ENCODE measurements at regions not wholly inside any gene's neighbourhood (a gene's known extent, or its start where the extent isn't known, plus 50 kb on each side); places are given as distances from the start of the nearest gene placed in this dataset.

GRCh38 chr10:4001811-4002210 lies 216.8 kb upstream of the KLF6 start:
- no peaks in the 10 kb centered on the region for H3K27me3 ChIP-seq (ENCODE audit: control insufficient read depth, insufficient read depth, low read length)
- DNase-seq, result peak; percentile 25
- no peaks in the 10 kb centered on the region for H3K36me3 ChIP-seq (ENCODE audit: control insufficient read depth, insufficient read depth, low read length)
- H3K4me3 ChIP-seq (ENCODE audit: low read length), result no peak overlapping the region
- no CpG with 5 or more reads among the region's 2 CpGs for WGBS (ENCODE audit: insufficient coverage)
- H3K4me1 ChIP-seq (ENCODE audit: control insufficient read depth, insufficient read depth, low read length), result peaks cover 8% of the 10 kb centered on the region
- H3K27ac ChIP-seq (ENCODE audit: low read length), result no peak overlapping the region
- no peaks in the 10 kb centered on the region for H3K9me3 ChIP-seq (replicated peaks; ENCODE audit: control insufficient read depth, low read depth, low read length)

GRCh38 chr10:3999642-4000041 lies 214.6 kb upstream of the KLF6 start:
- WGBS (ENCODE audit: insufficient coverage), result no CpG with 5 or more reads among the region's 2 CpGs
- Histone ChIP-seq H3K36me3 (ENCODE audit: control insufficient read depth, insufficient read depth, low read length) (no peaks in the 10 kb centered on the region), H3K4me1 (ENCODE audit: control insufficient read depth, insufficient read depth, low read length) (peaks cover 5% of the 10 kb centered on the region), H3K4me3 (ENCODE audit: low read length) (no peak overlapping the region), H3K27me3 (ENCODE audit: control insufficient read depth, insufficient read depth, low read length) (no peaks in the 10 kb centered on the region), H3K27ac (ENCODE audit: low read length) (no peak overlapping the region), H3K9me3 (replicated peaks; ENCODE audit: control insufficient read depth, low read depth, low read length) (no peaks in the 10 kb centered on the region)
- DNase-seq, result no peak

GRCh38 chr10:3996697-3997096 lies 211.7 kb upstream of the KLF6 start:
- 100% methylated on average over 1 of the region's 4 CpGs for WGBS (ENCODE audit: insufficient coverage)
- no peaks in the 10 kb centered on the region for H3K27me3 ChIP-seq (ENCODE audit: control insufficient read depth, insufficient read depth, low read length)
- H3K4me3 ChIP-seq (ENCODE audit: low read length), result no peak overlapping the region
- no peaks in the 10 kb centered on the region for H3K9me3 ChIP-seq (replicated peaks; ENCODE audit: control insufficient read depth, low read depth, low read length)
- no peak for DNase-seq
- H3K4me1 ChIP-seq (ENCODE audit: control insufficient read depth, insufficient read depth, low read length), result no peaks in the 10 kb centered on the region
- H3K36me3 ChIP-seq (ENCODE audit: control insufficient read depth, insufficient read depth, low read length), result no peaks in the 10 kb centered on the region
- H3K27ac ChIP-seq (ENCODE audit: low read length), result no peak overlapping the region

GRCh38 chr10:3995302-3996210 lies 210.5 kb upstream of the KLF6 start:
- WGBS (ENCODE audit: insufficient coverage), result 65% methylated on average over 2 of the region's 8 CpGs

GRCh38 chr10:3992382-3993178 lies 207.6 kb upstream of the KLF6 start:
- Histone ChIP-seq H3K4me3 (ENCODE audit: low read length) (no peak overlapping the region), H3K36me3 (ENCODE audit: control insufficient read depth, insufficient read depth, low read length) (no peaks in the 10 kb centered on the region), H3K27me3 (ENCODE audit: control insufficient read depth, insufficient read depth, low read length) (no peaks in the 10 kb centered on the region), H3K9me3 (replicated peaks; ENCODE audit: control insufficient read depth, low read depth, low read length) (no peaks in the 10 kb centered on the region), H3K4me1 (ENCODE audit: control insufficient read depth, insufficient read depth, low read length) (no peaks in the 10 kb centered on the region), H3K27ac (ENCODE audit: low read length) (no peak overlapping the region)
- 63% methylated on average over 16 of the region's 16 CpGs for WGBS (ENCODE audit: insufficient coverage)
- DNase-seq, result no peak

More at GRCh38 chr10:3995302-3996210, 210.5 kb upstream of the KLF6 start:
- no peaks in the 10 kb centered on the region for H3K36me3 ChIP-seq (ENCODE audit: control insufficient read depth, insufficient read depth, low read length)
- no peak overlapping the region for H3K4me3 ChIP-seq (ENCODE audit: low read length)
- H3K27me3 ChIP-seq (ENCODE audit: control insufficient read depth, insufficient read depth, low read length), result no peaks in the 10 kb centered on the region
- peak; percentile 48 for DNase-seq
- no peak overlapping the region for H3K27ac ChIP-seq (ENCODE audit: low read length)
- no peaks in the 10 kb centered on the region for H3K9me3 ChIP-seq (replicated peaks; ENCODE audit: control insufficient read depth, low read depth, low read length)
- H3K4me1 ChIP-seq (ENCODE audit: control insufficient read depth, insufficient read depth, low read length), result no peaks in the 10 kb centered on the region

GRCh38 chr10:3990307-3990706 lies 205.3 kb upstream of the KLF6 start:
- DNase-seq, result no peak
- Histone ChIP-seq H3K4me1 (ENCODE audit: control insufficient read depth, insufficient read depth, low read length) (no peaks in the 10 kb centered on the region), H3K36me3 (ENCODE audit: control insufficient read depth, insufficient read depth, low read length) (no peaks in the 10 kb centered on the region), H3K27ac (ENCODE audit: low read length) (no peak overlapping the region), H3K27me3 (ENCODE audit: control insufficient read depth, insufficient read depth, low read length) (no peaks in the 10 kb centered on the region), H3K4me3 (ENCODE audit: low read length) (no peak overlapping the region), H3K9me3 (replicated peaks; ENCODE audit: control insufficient read depth, low read depth, low read length) (no peaks in the 10 kb centered on the region)
- WGBS (ENCODE audit: insufficient coverage), result 84% methylated on average over 5 of the region's 5 CpGs

GRCh38 chr10:3987143-3987974 lies 202.3 kb upstream of the KLF6 start:
- 60% methylated on average over 2 of the region's 9 CpGs for WGBS (ENCODE audit: insufficient coverage)
- Histone ChIP-seq H3K27ac (ENCODE audit: low read length) (no peak overlapping the region), H3K9me3 (replicated peaks; ENCODE audit: control insufficient read depth, low read depth, low read length) (no peaks in the 10 kb centered on the region), H3K4me3 (ENCODE audit: low read length) (no peak overlapping the region), H3K27me3 (ENCODE audit: control insufficient read depth, insufficient read depth, low read length) (no peaks in the 10 kb centered on the region), H3K4me1 (ENCODE audit: control insufficient read depth, insufficient read depth, low read length) (no peaks in the 10 kb centered on the region), H3K36me3 (ENCODE audit: control insufficient read depth, insufficient read depth, low read length) (no peaks in the 10 kb centered on the region)
- no peak for DNase-seq

GRCh38 chr10:3986493-3987142 lies 201.6 kb upstream of the KLF6 start:
- H3K27me3 ChIP-seq (ENCODE audit: control insufficient read depth, insufficient read depth, low read length), result no peaks in the 10 kb centered on the region
- peak; percentile 53 for DNase-seq
- no peaks in the 10 kb centered on the region for H3K9me3 ChIP-seq (replicated peaks; ENCODE audit: control insufficient read depth, low read depth, low read length)
- H3K27ac ChIP-seq (ENCODE audit: low read length), result no peak overlapping the region
- no peaks in the 10 kb centered on the region for H3K36me3 ChIP-seq (ENCODE audit: control insufficient read depth, insufficient read depth, low read length)
- no peak overlapping the region for H3K4me3 ChIP-seq (ENCODE audit: low read length)
- H3K4me1 ChIP-seq (ENCODE audit: control insufficient read depth, insufficient read depth, low read length), result no peaks in the 10 kb centered on the region
- WGBS (ENCODE audit: insufficient coverage), result 92% methylated on average over 2 of the region's 10 CpGs

GRCh38 chr10:3982746-3983442 lies 197.9 kb upstream of the KLF6 start:
- no peak for DNase-seq
- no peak overlapping the region for H3K27ac ChIP-seq (ENCODE audit: low read length)
- no peaks in the 10 kb centered on the region for H3K36me3 ChIP-seq (ENCODE audit: control insufficient read depth, insufficient read depth, low read length)
- H3K4me3 ChIP-seq (ENCODE audit: low read length), result no peak overlapping the region
- H3K4me1 ChIP-seq (ENCODE audit: control insufficient read depth, insufficient read depth, low read length), result peaks cover 3% of the 10 kb centered on the region
- no peaks in the 10 kb centered on the region for H3K9me3 ChIP-seq (replicated peaks; ENCODE audit: control insufficient read depth, low read depth, low read length)
- no peaks in the 10 kb centered on the region for H3K27me3 ChIP-seq (ENCODE audit: control insufficient read depth, insufficient read depth, low read length)
